ENCODE measurements at regions not wholly inside any gene's neighbourhood (a gene's known extent, or its start where the extent isn't known, plus 50 kb on each side); places are given as distances from the start of the nearest gene placed in this dataset.

DNA sequence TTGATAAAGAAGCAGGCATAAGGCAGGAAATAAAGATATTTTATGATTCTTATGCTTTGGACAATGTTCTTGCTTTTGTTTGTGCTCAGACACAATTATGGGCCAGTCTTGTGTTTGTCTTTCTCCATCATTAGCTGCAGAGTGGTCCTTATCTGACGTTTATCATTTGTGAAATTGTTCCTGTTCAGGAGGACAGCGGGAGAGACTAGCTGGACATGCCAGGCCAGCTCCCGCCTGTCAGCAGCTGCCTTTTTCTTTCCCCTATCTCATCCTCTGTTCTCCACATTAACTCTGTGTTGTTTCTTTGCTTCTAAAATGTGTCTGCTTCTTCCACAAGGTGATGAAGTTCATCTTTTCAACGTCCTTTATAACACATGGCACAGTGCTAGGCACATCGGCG is 333.5 kb downstream of the NPIPA8 start:
- H3K36me3 ChIP-seq (ENCODE audit: insufficient read depth, low read length): no peaks in the 10 kb centered on the region
- H3K4me1 ChIP-seq (ENCODE audit: insufficient read depth, low read length): no peaks in the 10 kb centered on the region
- no peaks in the 10 kb centered on the region; the same call in 1 of the 2 replicates for H3K9me3 ChIP-seq (ENCODE audit: control insufficient read depth, insufficient read depth, low read length)
- no peak overlapping the region for H3K9ac ChIP-seq (ENCODE audit: low read depth, low read length)

DNA sequence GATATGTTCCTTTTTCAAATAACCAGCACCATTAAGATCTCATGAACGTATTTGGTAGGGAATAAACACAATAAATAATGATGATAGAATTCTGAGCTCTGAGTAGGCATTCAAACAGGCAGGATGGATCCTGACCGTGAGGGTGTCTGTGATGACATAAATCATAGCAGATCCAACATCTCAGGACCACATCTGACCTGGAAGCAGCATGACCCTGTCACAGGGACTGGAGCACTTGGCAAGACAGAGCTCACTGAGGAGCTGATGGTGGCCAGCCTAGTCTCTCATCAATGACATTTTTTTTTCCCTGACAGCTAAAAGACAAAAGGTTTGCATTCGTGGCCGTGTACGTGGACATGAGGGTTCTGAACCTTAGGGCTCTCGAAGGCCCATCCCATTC is 337.5 kb downstream of the NPIPA8 start:
- H3K36me3 ChIP-seq (ENCODE audit: insufficient read depth, low read length): no peaks in the 10 kb centered on the region
- no peaks in the 10 kb centered on the region; the same call in 1 of the 2 replicates for H3K9me3 ChIP-seq (ENCODE audit: control insufficient read depth, insufficient read depth, low read length)
- H3K9ac ChIP-seq (ENCODE audit: low read depth, low read length): no peak overlapping the region
- no peaks in the 10 kb centered on the region for H3K4me1 ChIP-seq (ENCODE audit: insufficient read depth, low read length)

DNA sequence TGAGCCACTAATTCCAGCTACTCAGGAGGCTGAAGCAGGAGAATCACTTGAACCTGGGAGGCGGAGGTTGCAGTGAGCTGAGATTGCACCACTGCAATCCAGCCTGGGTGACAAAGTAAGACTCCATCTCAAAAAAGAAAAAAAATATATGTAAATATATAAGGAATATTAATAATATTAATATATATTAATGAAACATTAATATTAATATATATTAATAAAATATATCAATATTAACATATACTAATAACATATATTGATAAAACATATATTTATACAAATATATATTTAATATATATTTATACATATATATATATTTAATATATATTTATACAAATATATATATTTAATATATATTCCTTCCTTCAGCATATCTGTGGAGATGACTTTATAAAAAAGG is 338.0 kb downstream of the NPIPA8 start:
- no peak overlapping the region for H3K9ac ChIP-seq (ENCODE audit: low read depth, low read length)
- no peaks in the 10 kb centered on the region for H3K36me3 ChIP-seq (ENCODE audit: insufficient read depth, low read length)
- H3K4me1 ChIP-seq (ENCODE audit: insufficient read depth, low read length): no peaks in the 10 kb centered on the region
- no peaks in the 10 kb centered on the region; the same call in 1 of the 2 replicates for H3K9me3 ChIP-seq (ENCODE audit: control insufficient read depth, insufficient read depth, low read length)

DNA sequence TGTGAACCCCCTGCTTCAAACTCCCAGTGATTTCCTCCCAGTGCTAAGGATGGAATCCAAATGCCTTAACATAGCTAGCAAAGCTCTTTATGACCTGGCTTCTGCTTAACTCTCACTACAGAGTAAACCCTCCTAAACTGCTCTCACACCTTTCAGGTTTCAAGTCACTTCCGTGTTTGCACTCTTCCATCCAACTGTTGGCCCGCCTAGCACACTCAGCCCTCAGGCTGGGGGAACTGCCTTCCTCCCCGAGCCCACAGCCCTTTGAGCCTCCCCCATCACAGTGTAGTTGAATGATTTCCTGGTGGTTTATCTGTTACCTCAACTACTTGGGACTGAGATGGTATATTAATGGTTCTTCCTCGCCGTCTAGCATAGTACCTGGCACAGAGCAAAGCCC is 342.5 kb downstream of the NPIPA8 start:
- Histone ChIP-seq H3K36me3 (ENCODE audit: insufficient read depth, low read length) (no peaks in the 10 kb centered on the region), H3K9me3 (ENCODE audit: control insufficient read depth, insufficient read depth, low read length) (no peaks in the 10 kb centered on the region), H3K4me1 (ENCODE audit: insufficient read depth, low read length) (no peaks in the 10 kb centered on the region), H3K9ac (ENCODE audit: low read depth, low read length) (no peak overlapping the region)

DNA sequence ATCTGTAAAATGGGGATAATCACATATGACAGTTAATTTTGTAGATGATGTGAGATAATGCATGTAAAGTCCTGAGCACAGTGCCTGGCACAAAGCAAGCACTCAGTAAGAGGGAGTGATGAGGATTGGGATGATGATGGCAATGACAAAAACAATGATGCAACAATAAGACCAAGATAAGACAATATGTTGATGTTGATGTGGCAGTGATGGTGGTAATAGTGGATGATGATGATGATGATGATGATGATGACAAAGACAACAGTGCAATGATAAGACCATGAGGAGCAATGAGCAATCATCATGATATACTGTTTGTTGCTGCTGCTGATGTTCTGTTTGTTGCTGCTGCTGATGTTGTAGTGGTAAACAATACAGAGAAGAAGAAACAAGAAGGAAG is 344.1 kb downstream of the NPIPA8 start:
- Histone ChIP-seq H3K4me1 (ENCODE audit: insufficient read depth, low read length) (no peaks in the 10 kb centered on the region), H3K9me3 (ENCODE audit: control insufficient read depth, insufficient read depth, low read length) (no peaks in the 10 kb centered on the region)

DNA sequence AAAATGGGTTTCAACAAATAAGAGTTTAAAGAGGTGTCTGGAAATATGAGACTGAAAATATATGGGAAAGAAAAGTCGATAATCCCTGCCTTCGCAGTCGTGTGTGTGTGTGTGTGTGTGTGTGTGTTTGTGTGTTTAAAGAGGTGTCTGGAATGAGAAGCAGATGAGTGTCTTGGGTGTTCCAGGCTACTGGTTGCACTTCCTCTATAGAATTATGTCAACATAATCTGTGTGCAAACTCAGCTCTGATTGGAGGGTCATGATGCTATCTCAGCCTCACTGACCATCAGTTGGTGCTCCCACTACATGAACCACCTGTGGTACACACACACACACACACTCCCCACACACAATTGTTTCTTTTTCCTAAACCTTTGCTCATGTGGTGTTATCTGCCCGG is 347.3 kb downstream of the NPIPA8 start:
- H3K9me3 ChIP-seq (ENCODE audit: control insufficient read depth, insufficient read depth, low read length): no peaks in the 10 kb centered on the region
- H3K9ac ChIP-seq (ENCODE audit: low read depth, low read length): no peak overlapping the region
- no peaks in the 10 kb centered on the region for H3K4me1 ChIP-seq (ENCODE audit: insufficient read depth, low read length)
- no peaks in the 10 kb centered on the region for H3K36me3 ChIP-seq (ENCODE audit: insufficient read depth, low read length)

More for the DNA sequence above, 344.1 kb downstream of the NPIPA8 start:
- Histone ChIP-seq H3K36me3 (ENCODE audit: insufficient read depth, low read length) (no peaks in the 10 kb centered on the region), H3K9ac (ENCODE audit: low read depth, low read length) (no peak overlapping the region)

DNA sequence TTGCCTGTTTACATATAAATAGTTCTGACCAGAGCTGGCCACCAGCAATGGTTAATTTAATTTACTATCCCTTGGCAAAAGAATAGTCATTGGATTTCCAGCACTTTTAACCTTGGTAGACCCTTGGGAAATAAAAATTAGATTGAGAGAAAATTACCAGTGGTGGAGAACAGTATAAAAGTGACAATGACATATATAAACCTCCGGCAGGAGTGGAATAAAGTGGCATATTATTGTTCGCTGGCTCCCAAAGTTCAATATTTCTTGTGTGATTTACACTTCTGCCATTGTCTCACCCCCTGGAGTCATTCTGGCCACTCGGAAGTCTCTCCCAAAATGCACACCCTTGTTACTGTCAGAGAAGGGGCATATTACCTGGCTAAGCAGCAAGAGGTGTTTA is 347.7 kb downstream of the NPIPA8 start:
- no peaks in the 10 kb centered on the region for H3K9me3 ChIP-seq (ENCODE audit: control insufficient read depth, insufficient read depth, low read length)
- no peak overlapping the region for H3K9ac ChIP-seq (ENCODE audit: low read depth, low read length)
- no peaks in the 10 kb centered on the region for H3K4me1 ChIP-seq (ENCODE audit: insufficient read depth, low read length)
- no peaks in the 10 kb centered on the region for H3K36me3 ChIP-seq (ENCODE audit: insufficient read depth, low read length)

GRCh38 chr16:17986991-17987390 is 349.5 kb downstream of the NPIPA8 start:
- Histone ChIP-seq H3K36me3 (ENCODE audit: insufficient read depth, low read length) (no peaks in the 10 kb centered on the region), H3K4me1 (ENCODE audit: insufficient read depth, low read length) (no peaks in the 10 kb centered on the region), H3K9me3 (ENCODE audit: control insufficient read depth, insufficient read depth, low read length) (no peaks in the 10 kb centered on the region), H3K9ac (ENCODE audit: low read depth, low read length) (no peak overlapping the region)

- H3K9ac ChIP-seq (ENCODE audit: low read depth, low read length): no peak overlapping the region
- H3K9me3 ChIP-seq (ENCODE audit: control insufficient read depth, insufficient read depth, low read length): no peaks in the 10 kb centered on the region
- H3K4me1 ChIP-seq (ENCODE audit: insufficient read depth, low read length): no peaks in the 10 kb centered on the region
- H3K36me3 ChIP-seq (ENCODE audit: insufficient read depth, low read length): no peaks in the 10 kb centered on the region
Observed at GRCh38 chr16:17984810-17985209, 351.7 kb downstream of the NPIPA8 start.

GRCh38 chr16:17983847-17984639 is 352.5 kb downstream of the NPIPA8 start:
- Histone ChIP-seq H3K9me3 (ENCODE audit: control insufficient read depth, insufficient read depth, low read length) (no peaks in the 10 kb centered on the region), H3K4me1 (ENCODE audit: insufficient read depth, low read length) (no peaks in the 10 kb centered on the region), H3K9ac (ENCODE audit: low read depth, low read length) (no peak overlapping the region), H3K36me3 (ENCODE audit: insufficient read depth, low read length) (no peaks in the 10 kb centered on the region)

DNA sequence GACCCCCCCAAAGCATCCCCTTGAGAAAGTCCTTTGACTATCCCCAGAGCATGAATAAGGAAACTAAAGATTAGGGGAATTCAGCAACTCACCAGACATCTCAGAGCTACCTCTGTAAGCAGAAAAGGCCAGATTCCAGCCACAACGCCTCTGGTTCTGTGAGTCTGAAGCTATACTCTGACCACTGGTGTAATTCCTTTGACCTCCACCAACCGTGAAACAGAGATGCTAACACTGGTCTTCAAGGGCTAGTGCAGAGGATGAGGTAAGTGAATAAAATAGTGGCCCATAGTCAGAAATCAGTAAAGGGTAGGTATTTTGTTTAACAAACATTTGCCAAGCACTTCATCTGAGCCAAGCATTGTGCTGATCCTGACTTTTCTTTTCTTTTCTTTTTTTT is 353.4 kb downstream of the NPIPA8 start:
- H3K9ac ChIP-seq (ENCODE audit: low read depth, low read length): no peak overlapping the region
- H3K9me3 ChIP-seq (ENCODE audit: control insufficient read depth, insufficient read depth, low read length): no peaks in the 10 kb centered on the region; the same call in 1 of the 2 replicates
- no peaks in the 10 kb centered on the region; the same call in 1 of the 2 replicates for H3K36me3 ChIP-seq (ENCODE audit: insufficient read depth, low read length)
- H3K4me1 ChIP-seq (ENCODE audit: insufficient read depth, low read length): no peaks in the 10 kb centered on the region

DNA sequence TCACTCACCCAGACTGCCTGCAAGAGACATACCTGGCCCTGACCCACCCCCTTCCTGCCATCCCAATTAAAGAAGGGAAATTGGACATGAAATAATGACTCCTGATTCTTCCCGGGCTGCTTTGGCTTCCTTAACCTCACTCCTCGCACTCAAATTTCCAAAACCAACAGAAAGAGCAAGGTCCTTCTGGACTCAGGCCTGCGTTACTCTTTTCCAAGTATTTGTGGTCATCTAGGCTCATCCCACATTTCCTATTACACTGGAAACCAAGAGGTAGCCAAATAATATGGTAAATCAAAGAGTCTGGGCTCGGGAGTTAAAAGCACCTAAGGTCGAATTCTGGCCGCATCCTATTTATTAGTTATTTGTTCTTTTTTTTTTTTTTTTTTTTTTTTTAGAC is 359.3 kb downstream of the NPIPA8 start:
- no peak overlapping the region for H3K9ac ChIP-seq (ENCODE audit: low read depth, low read length)
- H3K4me1 ChIP-seq (ENCODE audit: insufficient read depth, low read length): no peaks in the 10 kb centered on the region; the same call in 1 of the 2 replicates
- H3K9me3 ChIP-seq (ENCODE audit: control insufficient read depth, insufficient read depth, low read length): no peaks in the 10 kb centered on the region; the same call in 1 of the 2 replicates
- no peaks in the 10 kb centered on the region; the same call in 1 of the 2 replicates for H3K36me3 ChIP-seq (ENCODE audit: insufficient read depth, low read length)

- Histone ChIP-seq H3K4me1 (ENCODE audit: insufficient read depth, low read length) (no peaks in the 10 kb centered on the region; the same call in 1 of the 2 replicates), H3K36me3 (ENCODE audit: insufficient read depth, low read length) (no peaks in the 10 kb centered on the region), H3K9ac (ENCODE audit: low read depth, low read length) (no peak overlapping the region), H3K9me3 (ENCODE audit: control insufficient read depth, insufficient read depth, low read length) (no peaks in the 10 kb centered on the region)
Observed at GRCh38 chr16:17972460-17972943, 364.0 kb downstream of the NPIPA8 start.

DNA sequence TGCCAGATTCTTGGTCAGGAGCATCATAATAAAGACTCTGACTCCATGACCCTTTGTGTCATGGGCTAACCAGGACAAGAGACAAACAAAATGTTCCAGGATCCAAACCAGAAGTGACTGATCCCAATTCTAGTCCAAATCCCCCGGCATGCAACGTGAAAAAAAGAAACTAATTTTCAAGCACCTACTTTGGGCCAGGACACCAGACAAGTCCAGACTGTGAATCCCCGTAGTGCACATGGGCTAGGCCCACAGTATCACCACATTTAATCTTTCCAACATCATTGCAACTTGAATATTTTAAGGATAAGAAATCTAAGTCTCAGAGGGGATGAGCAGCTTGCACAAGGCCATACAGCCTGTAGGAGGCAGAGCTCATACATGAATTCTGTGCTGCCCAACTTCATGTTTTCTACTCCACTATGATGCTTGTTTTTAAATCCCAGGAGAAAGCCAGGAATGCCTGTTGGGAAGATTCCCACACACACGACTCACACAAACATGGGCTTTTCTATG is 365.7 kb downstream of the NPIPA8 start:
- no peak overlapping the region for H3K9ac ChIP-seq (ENCODE audit: low read depth, low read length)
- no peaks in the 10 kb centered on the region for H3K36me3 ChIP-seq (ENCODE audit: insufficient read depth, low read length)
- no peaks in the 10 kb centered on the region for H3K4me1 ChIP-seq (ENCODE audit: insufficient read depth, low read length)
- no peaks in the 10 kb centered on the region for H3K9me3 ChIP-seq (ENCODE audit: control insufficient read depth, insufficient read depth, low read length)

GRCh38 chr16:17970157-17970765 is 366.3 kb downstream of the NPIPA8 start:
- no peaks in the 10 kb centered on the region for H3K9me3 ChIP-seq (ENCODE audit: control insufficient read depth, insufficient read depth, low read length)
- no peaks in the 10 kb centered on the region for H3K36me3 ChIP-seq (ENCODE audit: insufficient read depth, low read length)
- no peaks in the 10 kb centered on the region for H3K4me1 ChIP-seq (ENCODE audit: insufficient read depth, low read length)
- H3K9ac ChIP-seq (ENCODE audit: low read depth, low read length): no peak overlapping the region

Measured in ES-I3 (cell line).